Natural killer cell (primary cell): ENCODE measurements at regions not wholly inside any gene's neighbourhood (a gene's known extent, or its start where the extent isn't known, plus 50 kb on each side); places are given as distances from the start of the nearest gene placed in this dataset.

ENCODE experiments used
- ATAC-seq, 3 donors: fragments of 150-1000 bp in 2 of 3; fragments of 200-7000 bp in 1 of 3; cut with Tn5 transposase; 1 replicate in 1 of 3; 2 replicates in 2 of 3; pipeline ENCODE4 v1.10.0; 2021; ENCODE audit warnings: mild to moderate bottlenecking in 2 of 3, moderate library complexity in 2 of 3
- DNase-seq, 2 donors: peaks; one replicate each; pipeline versions ENCODE4 v3.0.0 to v3.0.0-alpha.2; 2013 to 2021; ENCODE audit warnings: mixed read lengths in 1 of 2
- H3K27ac ChIP-seq: one replicate; pipeline ENCODE4 v1.5.1; 2013; ENCODE audit warnings: mild to moderate bottlenecking, low read length
- H3K27me3 ChIP-seq: one replicate; pipeline ENCODE4 v1.6.1; 2013; ENCODE audit warnings: low read length; ENCODE audit not compliant: control insufficient read depth, insufficient read depth
- H3K36me3 ChIP-seq: one replicate; pipeline ENCODE4 v1.6.1; 2013; ENCODE audit warnings: low read length; ENCODE audit not compliant: control insufficient read depth, insufficient read depth
- H3K4me1 ChIP-seq: one replicate; pipeline ENCODE4 v1.6.1; 2013; ENCODE audit warnings: low read length; ENCODE audit not compliant: control insufficient read depth, insufficient read depth
- H3K4me3 ChIP-seq: one replicate; pipeline ENCODE4 v1.5.1; 2013; ENCODE audit warnings: low read length
- H3K9me3 ChIP-seq: one replicate; pipeline ENCODE4 v1.6.1; 2013; ENCODE audit warnings: low read length; ENCODE audit not compliant: control insufficient read depth, insufficient read depth
- H3K27ac Mint-ChIP-seq, 2 donors: one replicate each; pipeline ENCODE4 v1.8.0; 2022; ENCODE audit warnings: mild to moderate bottlenecking in 2 of 2, mixed read lengths in 2 of 2, moderate library complexity in 1 of 2
- H3K27me3 Mint-ChIP-seq, 2 donors: one replicate each; pipeline ENCODE4 v1.8.0; 2022; ENCODE audit warnings: low read depth in 2 of 2, mixed read lengths in 2 of 2
- H3K36me3 Mint-ChIP-seq: one replicate; pipeline ENCODE4 v1.8.0; 2022; ENCODE audit warnings: mixed read lengths
- H3K4me1 Mint-ChIP-seq, 2 donors: one replicate each; pipeline ENCODE4 v1.8.0; 2022; ENCODE audit warnings: mixed read lengths in 2 of 2
- H3K4me3 Mint-ChIP-seq: one replicate; pipeline ENCODE4 v1.8.0; 2022; ENCODE audit warnings: mild to moderate bottlenecking, moderate library complexity, mixed read lengths
- H3K9me3 Mint-ChIP-seq, 2 donors: one replicate each; pipeline ENCODE4 v1.8.0; 2022; ENCODE audit warnings: mixed read lengths in 2 of 2
- CTCF ChIP-seq: fragments of 200-600 bp; IDR thresholded peaks from one replicate; pipeline ENCODE4 v1.8.0; 2022; ENCODE audit warnings: antibody characterized with exemption
- WGBS: methylation state at CpG from one replicate; pipeline ENCODE4 v1.1.7; 2013; ENCODE audit warnings: missing lambda C conversion rate; ENCODE audit not compliant: insufficient coverage; 5-methylcytosine and 5-hydroxymethylcytosine counted together
- intact Hi-C: fragments of 100-400 bp; cut with micrococcal nuclease; formaldehyde crosslinking; loops from one replicate; pipeline ENCODE4 v1.14.2; 2022

- WGBS = 98% methylated on average over 2 of the region's 5 CpGs
- intact Hi-C loops = no loop called here
These were observed 479.9 kb upstream of the BTBD3 start for GRCh38 chr20:11437611-11438380.

GRCh38 chr20:11438412-11438811 is 479.3 kb upstream of the BTBD3 start:
- intact Hi-C loops = no loop called here
- Histone ChIP-seq H3K27me3 (no peaks in the 10 kb centered on the region), H3K36me3 (no peaks in the 10 kb centered on the region), H3K9me3 (peaks cover 5% of the 10 kb centered on the region), H3K27ac (no peak overlapping the region), H3K4me1 (no peaks in the 10 kb centered on the region), H3K4me3 (no peak overlapping the region)
- peaks cover 7% of the 10 kb centered on the region for H3K36me3 Mint-ChIP-seq
- no peak overlapping the region for H3K4me3 Mint-ChIP-seq
- H3K9me3 Mint-ChIP-seq = peaks cover 9 to 11% of the 10 kb centered on the region in 2 donors
- 91% methylated on average over 5 of the region's 6 CpGs for WGBS
- no peaks in the 10 kb centered on the region for H3K4me1 Mint-ChIP-seq
- no peak for DNase-seq
- no peak for TF ChIP-seq CTCF
- no peak for ATAC-seq
- H3K27me3 Mint-ChIP-seq = no peaks in the 10 kb centered on the region
- no peak overlapping the region for H3K27ac Mint-ChIP-seq

More at GRCh38 chr20:11437611-11438380, 479.9 kb upstream of the BTBD3 start:
- no peak overlapping the region for H3K27ac ChIP-seq
- TF ChIP-seq CTCF = no peak
- no peaks in the 10 kb centered on the region for H3K27me3 Mint-ChIP-seq
- H3K9me3 Mint-ChIP-seq = peaks cover 5 to 8% of the 10 kb centered on the region in 2 donors
- peaks cover 7% of the 10 kb centered on the region for H3K36me3 Mint-ChIP-seq
- H3K27me3 ChIP-seq = no peaks in the 10 kb centered on the region
- H3K36me3 ChIP-seq = no peaks in the 10 kb centered on the region
- H3K9me3 ChIP-seq = peaks cover 5% of the 10 kb centered on the region
- no peaks in the 10 kb centered on the region for H3K4me1 ChIP-seq
- no peak overlapping the region for H3K27ac Mint-ChIP-seq
- no peak overlapping the region for H3K4me3 Mint-ChIP-seq
- ATAC-seq = no peak
- no peak for DNase-seq
- no peak overlapping the region for H3K4me3 ChIP-seq
- no peaks in the 10 kb centered on the region for H3K4me1 Mint-ChIP-seq

DNA sequence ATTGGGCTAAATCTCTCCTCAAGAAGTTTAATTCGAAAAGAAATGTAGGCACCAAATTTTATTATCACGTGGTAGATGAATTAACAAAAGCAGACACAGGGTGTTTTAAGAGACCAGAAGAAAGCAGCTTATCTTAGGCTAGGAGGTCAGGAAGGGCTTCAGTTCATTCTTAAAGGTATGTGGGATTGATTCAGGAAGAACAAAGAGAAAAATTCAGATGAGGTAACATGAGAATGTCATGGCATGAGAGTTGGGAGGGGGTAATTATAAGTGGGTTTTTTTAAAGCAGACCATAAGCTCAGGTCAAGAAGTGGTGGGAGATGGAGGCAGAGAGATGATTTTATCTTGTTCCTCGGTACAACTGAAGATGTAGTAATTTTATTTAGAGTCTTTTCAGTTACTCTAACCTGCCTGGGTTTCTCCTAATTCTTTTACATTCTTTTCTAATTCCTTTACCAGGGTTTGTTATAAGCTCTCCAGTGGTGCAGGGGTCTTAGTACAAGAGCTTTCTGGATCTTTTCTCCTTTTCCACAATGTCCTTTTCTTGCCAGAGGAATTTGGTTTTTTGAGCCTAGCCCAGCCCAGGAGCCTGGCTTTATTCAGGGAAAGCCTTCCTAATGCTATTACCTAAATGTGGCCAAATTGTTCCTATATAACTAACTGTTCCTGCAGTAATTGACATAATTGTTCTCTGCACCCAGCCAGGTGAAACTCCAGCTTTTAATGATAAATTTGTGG is 474.1 kb upstream of the BTBD3 start:
- Mint-ChIP-seq H3K27ac (no peak overlapping the region), H3K4me3 (no peak overlapping the region), H3K27me3 (no peaks in the 10 kb centered on the region), H3K4me1 (no peaks in the 10 kb centered on the region), H3K36me3 (no peaks in the 10 kb centered on the region), H3K9me3 (peaks cover 8% of the 10 kb centered on the region in 2 donors)
- no peak overlapping the region for H3K27ac ChIP-seq
- H3K4me1 ChIP-seq = no peaks in the 10 kb centered on the region
- TF ChIP-seq CTCF = no peak
- no peak overlapping the region for H3K4me3 ChIP-seq
- no peaks in the 10 kb centered on the region for H3K36me3 ChIP-seq
- no peaks in the 10 kb centered on the region for H3K27me3 ChIP-seq
- peaks cover 6% of the 10 kb centered on the region for H3K9me3 ChIP-seq
- ATAC-seq = no peak
- DNase-seq = no peak
- WGBS = 36% methylated on average over 2 of the region's 3 CpGs
- intact Hi-C loops = no loop called here
